Muscle layer of colon (tissue), 2 donors: ENCODE measurements at regions not wholly inside any gene's neighbourhood (a gene's known extent, or its start where the extent isn't known, plus 50 kb on each side); places are given as distances from the start of the nearest gene placed in this dataset.

Experiments
- H3K27ac ChIP-seq: one replicate; pipeline ENCODE4 v1.7.0; 2013; ENCODE audit warnings: low read depth, mild to moderate bottlenecking, low read length, moderate library complexity
- H3K27me3 ChIP-seq, 2 donors: one replicate each; pipeline ENCODE4 v1.7.0; 2013; ENCODE audit warnings: low read length in 2 of 2, mild to moderate bottlenecking in 2 of 2; ENCODE audit not compliant: insufficient read depth in 2 of 2, control insufficient read depth in 1 of 2
- H3K36me3 ChIP-seq: one replicate; pipeline ENCODE4 v1.7.0; 2013; ENCODE audit warnings: mild to moderate bottlenecking, low read length; ENCODE audit not compliant: insufficient read depth
- H3K4me1 ChIP-seq: one replicate; pipeline ENCODE4 v1.7.0; 2013; ENCODE audit warnings: mild to moderate bottlenecking, low read length; ENCODE audit not compliant: insufficient read depth
- H3K4me3 ChIP-seq, 2 donors: one replicate each; pipeline ENCODE4 v1.7.0; 2013; ENCODE audit warnings: low read length in 2 of 2, low read depth in 1 of 2, mild to moderate bottlenecking in 1 of 2, moderate library complexity in 1 of 2
- H3K9ac ChIP-seq: one replicate; pipeline ENCODE4 v1.7.0; 2013; ENCODE audit warnings: low read length
- H3K9me3 ChIP-seq: one replicate; pipeline ENCODE4 v1.7.0; 2013; ENCODE audit warnings: mild to moderate bottlenecking, low read length
- donor health status: abdominal sarcoma.
- donor health status: Adenocarcinoma of cecum.

DNA sequence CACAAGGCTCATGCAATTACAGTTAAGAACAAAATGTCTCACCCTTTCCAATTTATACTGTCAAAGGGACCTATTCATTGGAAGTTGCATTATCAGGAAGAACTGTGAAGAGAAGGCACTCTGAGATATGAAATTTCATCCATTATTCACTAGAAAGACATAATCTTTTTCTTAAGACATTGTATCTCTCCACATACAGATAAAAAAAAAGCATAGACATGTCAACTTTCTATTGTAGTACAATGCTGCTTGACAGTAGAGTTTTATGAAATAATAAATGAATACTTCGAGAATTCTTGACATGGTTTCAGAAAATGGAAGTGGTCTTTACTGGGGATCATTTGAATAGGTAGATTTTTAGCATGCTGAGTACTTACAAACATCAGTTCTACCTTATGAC lies 545.0 kb downstream of the TMA16 start:
- H3K9ac ChIP-seq, result no peak overlapping the region
- H3K4me3 ChIP-seq, result no peak overlapping the region
- no peaks in the 10 kb centered on the region for H3K4me1 ChIP-seq
- H3K27ac ChIP-seq, result no peak overlapping the region
- no peaks in the 10 kb centered on the region for H3K9me3 ChIP-seq
- H3K27me3 ChIP-seq, result no peaks in the 10 kb centered on the region
- H3K36me3 ChIP-seq, result no peaks in the 10 kb centered on the region

DNA sequence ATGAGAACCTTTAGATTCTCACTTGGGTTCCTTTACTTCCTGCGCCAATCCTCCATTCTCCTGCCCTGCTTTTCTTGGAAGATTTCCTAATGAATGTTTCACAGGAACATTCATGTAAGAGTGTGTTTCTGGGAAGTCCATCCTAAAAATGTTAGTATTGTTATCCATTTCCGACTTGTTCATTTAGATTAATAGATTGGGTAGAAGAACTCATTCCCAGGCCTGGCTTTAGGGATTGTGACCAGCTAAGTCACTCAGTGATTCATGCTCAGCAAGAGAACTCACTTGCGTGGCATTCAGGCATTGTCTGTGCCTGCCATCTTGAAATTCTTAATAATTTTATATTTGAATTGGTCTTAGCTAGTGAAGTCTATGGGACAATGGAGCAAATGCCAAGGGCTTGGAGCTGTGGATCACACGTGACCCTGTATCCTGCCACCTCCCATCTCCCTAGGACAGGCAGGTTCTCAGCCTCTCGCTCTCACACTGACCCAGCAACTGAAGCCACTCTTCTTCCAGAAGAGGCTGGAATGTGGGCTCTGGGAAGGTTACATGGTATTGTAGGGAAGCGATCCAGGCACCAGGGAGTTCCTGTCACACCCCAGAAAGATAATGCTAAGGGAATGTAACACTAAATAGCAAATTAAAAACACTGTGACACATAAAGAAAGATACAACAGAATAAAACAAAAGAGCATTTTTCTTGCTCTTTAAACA lies 562.1 kb downstream of the TMA16 start:
- H3K27ac ChIP-seq, result no peak overlapping the region
- H3K4me1 ChIP-seq, result no peaks in the 10 kb centered on the region
- H3K4me3 ChIP-seq, result no peak overlapping the region
- no peaks in the 10 kb centered on the region for H3K27me3 ChIP-seq
- no peaks in the 10 kb centered on the region for H3K9me3 ChIP-seq
- H3K36me3 ChIP-seq, result no peaks in the 10 kb centered on the region
- no peak overlapping the region for H3K9ac ChIP-seq

- Histone ChIP-seq H3K27ac (no peak overlapping the region), H3K9me3 (no peaks in the 10 kb centered on the region), H3K27me3 (no peaks in the 10 kb centered on the region), H3K4me1 (no peaks in the 10 kb centered on the region), H3K9ac (no peak overlapping the region), H3K4me3 (no peak overlapping the region), H3K36me3 (no peaks in the 10 kb centered on the region)
Measured at GRCh38 chr4:164058776-164059445, 564.4 kb downstream of the TMA16 start.

DNA sequence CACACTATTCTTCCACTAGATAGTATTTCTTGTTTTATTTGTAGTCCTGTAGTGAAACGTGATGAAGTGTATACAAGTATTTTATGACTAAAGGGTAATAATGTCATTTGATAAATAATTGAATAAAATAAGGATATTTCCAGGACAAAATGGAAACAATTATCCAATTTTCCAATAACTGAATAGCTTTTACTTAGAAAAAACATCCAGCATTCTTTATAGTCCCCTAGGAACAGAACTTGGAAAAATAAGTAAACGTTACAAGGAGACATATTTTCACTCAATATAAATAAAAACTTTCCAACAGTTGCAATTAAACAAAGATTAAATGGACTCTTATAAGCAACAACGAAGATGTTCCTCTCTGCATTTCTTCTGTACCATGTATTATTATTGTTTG lies 566.0 kb downstream of the TMA16 start:
- H3K9me3 ChIP-seq, result no peaks in the 10 kb centered on the region

GRCh38 chr4:164068392-164068791 lies 573.9 kb downstream of the TMA16 start:
- H3K27me3 ChIP-seq, result no peaks in the 10 kb centered on the region
- H3K27ac ChIP-seq, result no peak overlapping the region
- no peaks in the 10 kb centered on the region for H3K9me3 ChIP-seq
- no peak overlapping the region for H3K9ac ChIP-seq
- H3K36me3 ChIP-seq, result no peaks in the 10 kb centered on the region
- no peak overlapping the region for H3K4me3 ChIP-seq
- H3K4me1 ChIP-seq, result no peaks in the 10 kb centered on the region

More for the DNA sequence above, 566.0 kb downstream of the TMA16 start:
- no peak overlapping the region for H3K4me3 ChIP-seq
- H3K4me1 ChIP-seq, result no peaks in the 10 kb centered on the region
- H3K36me3 ChIP-seq, result no peaks in the 10 kb centered on the region
- no peak overlapping the region for H3K9ac ChIP-seq
- no peak overlapping the region for H3K27ac ChIP-seq
- H3K27me3 ChIP-seq, result no peaks in the 10 kb centered on the region

DNA sequence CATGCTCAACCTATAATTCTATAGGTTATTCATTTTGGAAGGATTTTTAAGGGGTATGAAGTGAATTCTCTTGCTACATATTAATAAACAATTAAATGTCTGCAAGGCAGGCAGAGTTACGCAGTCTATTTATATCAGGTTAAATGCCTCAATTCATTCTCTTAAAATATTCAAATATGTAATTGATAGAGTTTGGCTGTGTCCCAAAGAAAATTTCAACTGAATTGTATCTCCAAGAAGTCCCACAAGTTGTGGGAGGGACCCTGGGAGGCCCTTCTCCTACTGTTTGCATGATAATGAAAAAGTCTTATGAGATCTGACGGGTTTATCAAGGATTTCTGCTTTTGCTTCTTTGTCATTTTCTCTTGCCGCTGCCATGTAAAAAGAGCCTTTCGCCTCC lies 576.1 kb downstream of the TMA16 start:
- Histone ChIP-seq H3K9ac (no peak overlapping the region), H3K27me3 (no peaks in the 10 kb centered on the region), H3K4me3 (no peak overlapping the region), H3K4me1 (no peaks in the 10 kb centered on the region), H3K9me3 (no peaks in the 10 kb centered on the region), H3K36me3 (no peaks in the 10 kb centered on the region), H3K27ac (no peak overlapping the region)

DNA sequence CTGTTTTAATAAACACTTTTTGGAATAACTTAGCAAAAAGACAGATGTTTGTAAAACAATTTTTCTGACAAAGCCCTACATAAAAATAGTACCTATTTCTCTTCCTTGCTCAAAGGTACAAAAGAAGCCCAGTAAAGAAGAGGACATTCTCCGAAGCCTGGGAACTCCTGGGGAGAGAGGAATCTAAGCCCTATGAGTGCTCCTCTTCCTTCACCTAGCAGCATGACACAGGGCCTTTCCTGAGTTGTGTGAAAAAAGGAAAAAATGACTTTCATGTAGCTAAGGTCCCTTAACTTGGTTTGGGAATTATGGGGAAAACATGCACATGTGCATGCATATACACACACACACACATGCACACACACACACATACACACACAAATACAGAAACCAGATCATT lies 586.9 kb downstream of the TMA16 start:
- H3K4me3 ChIP-seq, result no peak overlapping the region
- no peaks in the 10 kb centered on the region for H3K36me3 ChIP-seq
- H3K4me1 ChIP-seq, result no peaks in the 10 kb centered on the region
- H3K9ac ChIP-seq, result no peak overlapping the region
- no peaks in the 10 kb centered on the region for H3K27me3 ChIP-seq
- no peaks in the 10 kb centered on the region for H3K9me3 ChIP-seq
- no peak overlapping the region for H3K27ac ChIP-seq

DNA sequence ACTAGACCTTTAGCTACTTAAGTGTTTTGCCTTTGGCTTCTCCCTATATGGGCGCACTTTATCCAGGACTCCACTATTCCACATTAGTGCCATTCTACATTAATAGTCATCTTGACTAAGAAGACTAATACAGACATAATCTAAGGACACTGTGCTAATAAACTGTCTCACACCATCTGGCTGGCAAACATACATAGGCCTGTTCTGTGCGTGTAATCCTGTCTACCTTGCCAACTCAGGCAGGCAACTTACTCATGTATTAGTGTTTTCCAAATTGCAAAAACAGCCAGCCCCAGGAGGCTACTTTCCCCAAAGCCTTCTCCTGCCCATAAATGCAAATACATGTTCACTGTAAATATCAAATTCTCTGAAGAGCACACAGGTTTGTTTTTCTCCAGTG lies 587.3 kb downstream of the TMA16 start:
- no peaks in the 10 kb centered on the region for H3K4me1 ChIP-seq
- H3K9ac ChIP-seq, result no peak overlapping the region
- H3K4me3 ChIP-seq, result no peak overlapping the region
- H3K36me3 ChIP-seq, result no peaks in the 10 kb centered on the region
- H3K27ac ChIP-seq, result no peak overlapping the region
- H3K9me3 ChIP-seq, result no peaks in the 10 kb centered on the region
- no peaks in the 10 kb centered on the region for H3K27me3 ChIP-seq

DNA sequence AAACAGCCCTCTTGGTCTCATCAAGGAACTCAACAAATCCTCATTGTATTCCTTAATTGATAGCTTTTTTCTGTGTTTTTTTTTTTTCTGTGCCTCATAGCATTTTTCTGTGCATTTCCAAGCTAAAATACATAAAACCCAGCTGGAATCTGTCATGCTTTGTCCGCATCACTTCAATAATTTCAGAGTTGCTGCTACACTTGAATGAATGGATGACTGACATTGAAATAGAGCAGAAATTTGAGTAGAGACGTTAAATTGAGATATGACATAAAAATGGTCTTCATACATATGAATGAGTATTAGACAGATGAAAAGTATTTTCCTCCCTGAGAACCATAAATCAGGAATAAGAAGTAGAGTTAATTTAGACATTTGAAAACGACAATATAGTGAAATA lies 593.2 kb downstream of the TMA16 start:
- Histone ChIP-seq H3K4me1 (no peaks in the 10 kb centered on the region), H3K4me3 (no peak overlapping the region), H3K27ac (no peak overlapping the region), H3K27me3 (no peaks in the 10 kb centered on the region), H3K36me3 (no peaks in the 10 kb centered on the region), H3K9ac (no peak overlapping the region), H3K9me3 (no peaks in the 10 kb centered on the region)

- Histone ChIP-seq H3K36me3 (no peaks in the 10 kb centered on the region), H3K27me3 (no peaks in the 10 kb centered on the region), H3K4me1 (no peaks in the 10 kb centered on the region), H3K9ac (no peak overlapping the region), H3K9me3 (no peaks in the 10 kb centered on the region), H3K4me3 (no peak overlapping the region), H3K27ac (no peak overlapping the region)
Measured at GRCh38 chr4:164095313-164096110, 601.0 kb downstream of the TMA16 start.

GRCh38 chr4:164096766-164097518 lies 602.5 kb downstream of the TMA16 start:
- Histone ChIP-seq H3K27me3 (no peaks in the 10 kb centered on the region), H3K9me3 (no peaks in the 10 kb centered on the region), H3K9ac (no peak overlapping the region), H3K4me1 (no peaks in the 10 kb centered on the region), H3K27ac (no peak overlapping the region), H3K4me3 (no peak overlapping the region), H3K36me3 (no peaks in the 10 kb centered on the region)
